ENCODE measurements at regions not wholly inside any gene's neighbourhood (a gene's known extent, or its start where the extent isn't known, plus 50 kb on each side); places are given as distances from the start of the nearest gene placed in this dataset.
"Not testable (repeated sequence)": the region's sequence is repeated elsewhere in the genome, so short reads cannot be mapped to it uniquely, and the experiment has no call there.

- no peak for DNase-seq (ENCODE audit: low read depth)
Observed at GRCh38 chr5:74534397-74535129, 106.0 kb downstream of the ENC1 start.

- no peak for DNase-seq (ENCODE audit: low read depth)
Observed at GRCh38 chr5:74530326-74531050, 110.0 kb downstream of the ENC1 start.

GRCh38 chr5:74529101-74529500 lies 111.4 kb downstream of the ENC1 start:
- no peak for DNase-seq (ENCODE audit: low read depth)

- DNase-seq (ENCODE audit: low read depth) = no peak
Observed at GRCh38 chr5:74526111-74526510, 114.4 kb downstream of the ENC1 start.

- DNase-seq (ENCODE audit: low read depth) = not testable (repeated sequence)
Observed at GRCh38 chr5:74524767-74525166, 115.8 kb downstream of the ENC1 start.

GRCh38 chr5:74523698-74524097 lies 116.8 kb downstream of the ENC1 start:
- not testable (repeated sequence) for DNase-seq (ENCODE audit: low read depth)

- DNase-seq (ENCODE audit: low read depth) = not testable (repeated sequence)
Observed at GRCh38 chr5:74522838-74523237, 117.7 kb downstream of the ENC1 start.

GRCh38 chr5:74521401-74521800 lies 119.1 kb downstream of the ENC1 start:
- DNase-seq (ENCODE audit: low read depth) = no peak

GRCh38 chr5:74519679-74520078 lies 120.8 kb downstream of the ENC1 start:
- DNase-seq (ENCODE audit: low read depth) = no peak

- no peak for DNase-seq (ENCODE audit: low read depth)
Observed at GRCh38 chr5:74519161-74519571, 121.4 kb downstream of the ENC1 start.

GRCh38 chr5:74517700-74518099 lies 122.8 kb downstream of the ENC1 start:
- no peak for DNase-seq (ENCODE audit: low read depth)

- DNase-seq (ENCODE audit: low read depth) = no peak
Observed at GRCh38 chr5:74516211-74516636, 124.3 kb downstream of the ENC1 start.

- no peak for DNase-seq (ENCODE audit: low read depth)
Observed at GRCh38 chr5:74514888-74515551, 125.5 kb downstream of the ENC1 start.

- not testable (repeated sequence) for DNase-seq (ENCODE audit: low read depth)
Observed at GRCh38 chr5:74511770-74512169, 128.8 kb downstream of the ENC1 start.

- no peak for DNase-seq (ENCODE audit: low read depth)
Observed at GRCh38 chr5:74510476-74511075, 130.0 kb downstream of the ENC1 start.

- DNase-seq (ENCODE audit: low read depth) = no peak
Observed at GRCh38 chr5:74507370-74508005, 133.0 kb downstream of the ENC1 start.

GRCh38 chr5:74506119-74506518 lies 134.4 kb downstream of the ENC1 start:
- DNase-seq (ENCODE audit: low read depth) = no peak

GRCh38 chr5:74504463-74504862 lies 136.1 kb downstream of the ENC1 start:
- no peak for DNase-seq (ENCODE audit: low read depth)

- no peak for DNase-seq (ENCODE audit: low read depth)
Observed at GRCh38 chr5:74502479-74502950, 138.0 kb downstream of the ENC1 start.

- DNase-seq (ENCODE audit: low read depth) = no peak
Observed at GRCh38 chr5:74501674-74502478, 138.7 kb downstream of the ENC1 start.

Data from activated T-helper 9 cell treated with anti-CD3 and anti-CD28 coated beads, Interleukin-2, amount 50 U/mL, for 16 hours (primary cell).